ENCODE measurements at regions not wholly inside any gene's neighbourhood (a gene's known extent, or its start where the extent isn't known, plus 50 kb on each side); places are given as distances from the start of the nearest gene placed in this dataset.

GRCh38 chr6:108734271-108734922 is 113.8 kb upstream of the ARMC2 start:
- DNase-seq, result no peak

GRCh38 chr6:108735310-108736001 is 112.8 kb upstream of the ARMC2 start:
- no peak for DNase-seq

GRCh38 chr6:108736002-108736361 is 112.2 kb upstream of the ARMC2 start:
- DNase-seq, result no peak

- DNase-seq, result no peak
These were observed 111.4 kb upstream of the ARMC2 start for GRCh38 chr6:108736832-108737231.

- DNase-seq, result peak; percentile 59
These were observed 110.4 kb upstream of the ARMC2 start for GRCh38 chr6:108737594-108738546.

- no peak for DNase-seq
These were observed 109.4 kb upstream of the ARMC2 start for GRCh38 chr6:108738684-108739416.

GRCh38 chr6:108739496-108740330 is 108.5 kb upstream of the ARMC2 start:
- no peak for DNase-seq

- no peak for DNase-seq
These were observed 106.8 kb upstream of the ARMC2 start for GRCh38 chr6:108741331-108741989.

- DNase-seq, result no peak
These were observed 106.2 kb upstream of the ARMC2 start for GRCh38 chr6:108742041-108742440.

- DNase-seq, result no peak
These were observed 103.8 kb upstream of the ARMC2 start for GRCh38 chr6:108744244-108744972.

GRCh38 chr6:108744996-108745395 is 103.2 kb upstream of the ARMC2 start:
- DNase-seq, result no peak

GRCh38 chr6:108745664-108746336 is 102.4 kb upstream of the ARMC2 start:
- DNase-seq, result no peak

- no peak for DNase-seq
These were observed 101.9 kb upstream of the ARMC2 start for GRCh38 chr6:108746366-108746765.

- no peak for DNase-seq
These were observed 101.2 kb upstream of the ARMC2 start for GRCh38 chr6:108746836-108747575.

GRCh38 chr6:108748055-108748454 is 100.2 kb upstream of the ARMC2 start:
- DNase-seq, result peak; percentile 35

- DNase-seq, result no peak
These were observed 99.3 kb upstream of the ARMC2 start for GRCh38 chr6:108748959-108749358.

- DNase-seq, result no peak
These were observed 97.4 kb upstream of the ARMC2 start for GRCh38 chr6:108750801-108751200.

GRCh38 chr6:108751282-108751681 is 96.9 kb upstream of the ARMC2 start:
- DNase-seq, result no peak

All from activated CD4-positive, alpha-beta T cell treated with anti-CD3 and anti-CD28 coated beads, Interleukin-2, amount 50 U/mL, for 16 hours (primary cell).